HG03196 (cell line): ENCODE measurements at regions not wholly inside any gene's neighbourhood (a gene's known extent, or its start where the extent isn't known, plus 50 kb on each side); places are given as distances from the start of the nearest gene placed in this dataset.

Source experiments
- ATAC-seq: cut with Tn5 transposase; IDR thresholded peaks from one replicate; pipeline ENCODE4 v1.9.1; 2021; ENCODE audit not compliant: unreplicated experiment

DNA sequence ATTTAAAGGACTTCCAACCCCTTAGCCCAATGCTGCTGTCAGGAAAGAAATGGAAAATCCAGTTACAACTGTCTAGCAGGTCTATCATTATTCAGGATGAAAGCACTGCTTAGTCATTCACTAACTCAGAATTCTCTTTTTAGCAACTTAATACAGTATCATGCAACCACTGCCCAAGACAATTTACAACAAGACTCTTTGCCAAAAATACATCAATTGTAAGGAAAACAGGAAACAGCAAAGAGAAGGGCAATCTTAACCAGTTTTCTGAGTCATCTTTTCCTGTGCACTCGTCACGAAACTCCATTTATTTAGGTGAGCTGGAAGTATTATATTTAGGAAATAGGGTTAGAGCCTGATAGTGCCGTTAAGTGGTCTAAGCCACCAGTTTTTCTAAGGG, 1197.7 kb upstream of the CITED2 start:
- no peak for ATAC-seq

DNA sequence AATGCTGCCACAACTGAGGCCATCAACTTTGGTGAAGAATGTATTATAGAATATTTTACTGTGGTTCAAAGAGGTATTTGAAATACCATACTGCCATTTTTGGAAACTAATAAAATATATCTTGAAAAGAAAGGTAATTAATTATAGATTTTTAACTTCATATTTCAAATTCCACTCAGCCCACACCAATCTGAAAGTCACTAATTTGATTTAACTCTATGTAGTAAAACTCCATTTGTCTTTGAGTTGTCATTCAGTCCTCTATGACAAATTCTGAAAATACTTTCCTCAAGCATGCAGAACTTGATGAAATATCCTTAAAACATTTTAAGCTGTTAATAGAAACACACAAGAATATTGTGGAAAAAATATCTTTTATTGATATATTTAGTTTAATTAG, 1196.7 kb upstream of the CITED2 start:
- ATAC-seq = no peak

DNA sequence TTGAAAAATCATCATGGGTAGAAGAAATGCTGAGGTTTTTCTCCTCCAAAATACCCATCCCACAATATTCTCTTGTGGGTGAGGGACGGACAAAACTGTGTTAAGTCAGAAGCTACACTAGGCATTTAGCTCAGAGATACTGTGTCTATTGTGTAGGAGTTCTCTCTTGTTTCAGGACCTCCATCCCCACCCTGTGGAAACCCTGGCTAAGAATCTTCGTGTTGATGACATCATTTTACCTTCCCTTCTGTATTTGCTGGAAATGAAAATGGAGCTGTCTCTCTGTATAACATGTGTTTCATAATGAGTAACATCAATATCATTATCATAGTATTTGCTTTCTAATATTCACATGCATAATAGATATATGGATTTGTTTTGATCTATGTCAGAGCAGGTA, 1193.0 kb upstream of the CITED2 start:
- ATAC-seq = no peak

DNA sequence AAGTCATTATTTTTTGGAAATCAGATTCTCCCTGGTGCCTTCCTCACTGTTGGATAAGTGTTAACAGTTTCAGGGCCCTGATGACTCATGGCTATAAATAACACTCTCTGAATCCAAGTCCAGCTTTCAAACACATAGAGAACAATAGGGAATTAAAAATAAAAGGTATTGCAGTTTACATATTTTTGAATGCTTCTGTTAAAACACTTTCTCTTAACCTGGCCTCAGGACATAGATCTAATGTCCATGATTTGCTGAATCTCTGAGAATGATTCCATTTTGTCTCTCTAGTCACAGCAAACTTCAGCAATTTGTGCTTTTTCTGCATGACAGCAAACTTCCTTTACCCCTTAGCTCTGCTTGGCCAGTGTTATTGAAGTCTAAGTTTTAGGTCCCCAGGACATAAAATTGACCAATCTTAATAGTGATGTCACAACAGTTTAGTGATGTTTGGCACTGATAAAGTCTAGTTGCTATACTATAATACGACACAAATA, 1192.4 kb upstream of the CITED2 start:
- no peak for ATAC-seq

DNA sequence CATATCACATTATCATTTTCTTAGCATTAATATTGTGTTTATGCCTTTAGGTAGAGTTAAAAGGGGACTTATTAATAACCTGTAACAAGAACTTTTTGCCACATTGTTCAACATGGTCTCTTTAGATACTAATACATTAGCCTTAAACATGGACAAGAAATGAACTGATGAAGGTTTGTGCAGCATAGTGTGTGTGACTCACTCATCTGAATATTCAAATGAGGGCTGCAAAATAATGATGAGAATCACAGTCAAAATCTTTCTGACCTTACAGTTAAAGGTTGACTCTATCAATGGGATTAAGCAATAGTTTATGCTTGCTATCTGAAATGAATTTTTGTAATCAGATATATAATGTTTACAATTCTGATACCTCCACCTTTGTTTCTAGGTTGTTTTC, 1189.3 kb upstream of the CITED2 start:
- no peak for ATAC-seq

DNA sequence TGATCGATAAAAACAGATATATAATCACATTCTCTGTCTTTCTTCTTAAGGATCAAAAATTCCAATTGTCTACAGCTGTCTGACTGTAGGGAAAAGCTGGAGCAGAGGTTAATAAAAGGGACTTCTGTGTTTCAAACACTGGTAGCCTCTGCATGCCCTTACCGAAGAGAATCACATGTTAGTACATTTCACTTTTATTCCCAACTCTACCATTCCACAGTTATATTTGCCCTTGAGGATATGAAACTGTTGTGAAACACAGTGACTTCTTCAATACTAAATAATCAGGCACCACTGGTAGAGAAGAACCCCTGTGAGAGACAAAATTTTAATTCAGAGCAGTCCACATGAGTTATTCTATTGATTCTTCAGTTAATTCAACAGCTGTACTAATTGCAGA, 1187.3 kb upstream of the CITED2 start:
- no peak for ATAC-seq

DNA sequence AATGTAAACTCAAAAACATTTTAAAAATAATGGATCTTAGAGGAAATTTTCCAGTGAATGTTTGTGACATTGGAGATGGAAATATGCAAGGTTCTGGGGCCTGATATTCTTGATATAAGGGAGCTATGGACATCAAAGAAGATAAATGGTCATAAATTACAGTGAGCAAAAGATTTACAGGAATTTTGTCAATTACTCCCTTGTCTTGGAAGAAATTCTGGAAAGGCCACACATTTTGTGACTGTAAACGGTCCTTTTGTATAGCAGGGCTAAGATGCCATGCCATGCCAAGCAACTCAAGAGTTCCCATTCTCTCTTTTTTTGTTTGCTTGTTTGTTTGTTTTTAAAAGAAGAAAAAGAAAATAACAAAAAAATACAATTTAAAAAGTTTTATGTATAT, 1186.2 kb upstream of the CITED2 start:
- ATAC-seq = no peak

DNA sequence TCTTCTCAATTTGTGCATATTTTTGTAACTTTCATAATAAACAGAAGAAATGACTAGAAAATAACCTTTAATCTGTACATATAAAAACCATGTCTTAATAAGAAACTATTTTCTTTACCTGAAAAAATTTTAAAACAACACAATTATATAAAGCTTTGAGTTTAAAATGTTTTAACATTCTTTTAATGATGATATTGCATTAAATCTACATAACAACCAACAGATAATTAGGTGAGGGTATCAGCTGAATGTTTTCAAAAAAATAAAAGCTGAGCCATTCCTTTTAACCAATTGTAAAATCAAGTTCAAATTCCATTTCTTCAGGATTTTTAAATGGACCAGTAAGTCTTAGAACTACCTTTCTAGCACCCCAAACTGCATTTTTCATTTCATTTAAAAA, 1185.0 kb upstream of the CITED2 start:
- ATAC-seq = no peak

DNA sequence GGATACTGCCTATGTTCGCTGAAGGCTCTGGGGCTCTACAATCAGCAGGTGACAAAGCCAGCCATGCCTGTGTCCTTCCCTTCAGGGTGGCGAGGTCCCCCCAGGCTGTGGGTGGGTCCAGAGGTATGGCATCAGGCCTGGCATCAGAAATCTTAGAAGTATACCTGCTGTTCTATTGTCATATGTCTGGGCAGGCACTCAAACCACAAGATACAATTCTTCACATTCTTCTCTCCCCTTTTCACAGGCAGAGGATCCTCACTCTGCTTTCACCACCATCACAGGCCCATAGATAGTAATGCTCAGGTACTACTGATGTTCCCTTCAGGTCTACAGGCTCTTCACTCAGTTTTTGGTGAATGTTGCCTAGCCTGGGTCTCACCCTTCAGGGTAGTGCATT, 1180.0 kb upstream of the CITED2 start:
- ATAC-seq = no peak

DNA sequence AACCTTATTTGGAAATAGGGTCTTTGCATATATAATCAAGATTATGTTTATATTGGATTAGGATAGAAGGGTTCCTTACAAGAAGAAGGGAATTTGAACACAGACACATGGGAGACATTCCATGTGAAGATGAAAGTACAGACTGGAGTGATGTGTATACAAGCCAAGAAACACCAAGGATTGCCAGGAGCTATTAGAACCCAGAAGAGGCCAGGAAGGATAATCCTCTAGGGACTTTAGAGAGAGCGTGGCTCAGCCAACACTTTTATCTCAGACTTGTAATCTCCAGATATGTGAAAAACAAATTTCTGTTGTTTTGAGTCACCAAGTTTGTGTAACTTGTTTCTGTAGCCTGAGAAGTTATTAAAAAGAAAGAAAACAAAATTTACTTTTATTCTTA, 1173.9 kb upstream of the CITED2 start:
- no peak for ATAC-seq

DNA sequence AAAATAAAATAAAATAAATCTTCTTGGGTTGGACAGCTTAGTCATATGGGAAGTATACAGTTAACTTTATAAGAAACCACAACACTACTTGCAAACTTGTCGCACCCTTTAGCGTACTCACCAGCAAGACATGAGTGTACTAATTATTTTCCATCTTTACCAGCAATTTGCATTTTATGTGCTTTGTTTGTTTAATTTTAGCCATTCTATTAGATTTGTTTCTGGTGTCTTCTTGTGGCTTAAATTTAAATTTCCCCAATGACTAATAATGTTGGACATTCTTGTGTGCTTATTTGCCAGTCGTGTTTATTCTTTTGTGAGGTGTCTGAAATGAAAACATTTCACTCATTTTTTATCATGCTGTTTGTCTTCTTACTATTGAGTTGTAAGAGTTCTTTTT, 1172.2 kb upstream of the CITED2 start:
- no peak for ATAC-seq

DNA sequence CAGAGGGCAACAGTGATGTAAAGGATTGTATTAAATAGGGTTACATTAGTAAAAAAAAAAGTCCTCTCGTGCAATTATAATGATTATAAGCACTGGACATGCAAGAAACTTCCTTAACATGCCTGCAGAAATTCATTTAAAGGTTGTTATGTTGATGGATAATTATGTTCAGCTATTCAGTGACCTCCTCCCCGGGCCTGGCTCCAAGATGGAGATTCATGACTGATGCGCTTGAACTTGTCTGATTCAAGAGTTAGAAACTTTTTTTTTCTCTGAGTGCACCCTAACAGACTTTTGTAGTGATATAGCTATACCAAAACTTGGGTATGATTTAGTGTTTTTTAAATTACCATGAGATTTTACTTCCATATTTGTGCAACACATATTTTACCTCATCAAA, 1170.0 kb upstream of the CITED2 start:
- no peak for ATAC-seq

DNA sequence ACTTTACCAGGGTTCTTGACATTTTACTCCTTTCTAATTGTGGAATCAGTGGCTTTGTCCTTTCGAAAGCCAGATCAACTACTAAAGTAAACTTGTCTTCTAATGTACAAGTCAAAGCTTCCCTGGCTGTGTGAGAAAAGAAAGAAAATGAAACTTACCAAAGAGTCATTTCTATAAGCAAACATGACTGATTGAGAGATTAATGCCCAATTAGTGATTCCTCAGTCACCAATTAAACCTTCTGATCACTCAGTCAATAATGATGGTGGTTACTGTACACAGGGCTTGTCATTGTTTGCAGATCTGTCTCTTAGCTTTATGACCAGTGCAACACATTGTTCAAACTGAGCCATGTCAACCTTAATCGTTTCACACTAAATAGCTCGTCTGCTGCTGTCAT, 1168.4 kb upstream of the CITED2 start:
- ATAC-seq = no peak

DNA sequence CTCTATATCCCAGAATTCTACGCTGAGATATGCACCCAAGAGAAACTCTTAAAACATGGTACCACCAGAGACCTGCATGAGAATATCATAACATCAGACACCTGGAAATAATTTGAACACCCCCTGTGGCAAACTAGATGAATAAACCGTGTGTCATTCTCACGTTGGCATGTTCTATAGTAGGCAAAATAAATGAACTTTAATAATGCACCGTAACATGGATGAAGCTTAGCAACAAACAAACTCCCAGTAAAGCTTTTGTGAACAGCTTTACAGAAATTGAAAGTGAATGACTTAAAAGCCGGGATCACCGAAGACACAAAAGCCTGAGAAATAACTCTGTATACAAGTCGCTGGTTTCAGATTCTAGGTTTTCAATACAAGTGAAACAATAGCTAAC, 1166.8 kb upstream of the CITED2 start:
- ATAC-seq = no peak

DNA sequence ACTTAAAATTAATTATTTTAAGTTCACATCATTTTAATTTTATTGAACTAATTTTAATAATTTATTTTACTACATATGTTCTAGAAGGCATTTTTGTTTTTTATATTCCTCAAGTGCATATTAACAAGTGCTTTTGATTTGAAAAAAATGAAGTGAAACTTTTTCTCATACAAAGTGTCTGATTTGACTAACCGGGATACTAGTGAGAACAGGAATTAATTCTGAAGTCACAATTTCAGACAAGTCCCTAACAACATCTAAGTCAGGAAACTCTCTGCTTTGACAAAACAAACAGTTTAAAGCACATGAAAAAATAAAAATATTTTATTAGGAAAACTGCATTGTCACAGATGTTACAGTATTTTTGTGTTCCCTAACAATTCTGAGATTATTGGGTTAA, 1166.3 kb upstream of the CITED2 start:
- ATAC-seq = no peak

DNA sequence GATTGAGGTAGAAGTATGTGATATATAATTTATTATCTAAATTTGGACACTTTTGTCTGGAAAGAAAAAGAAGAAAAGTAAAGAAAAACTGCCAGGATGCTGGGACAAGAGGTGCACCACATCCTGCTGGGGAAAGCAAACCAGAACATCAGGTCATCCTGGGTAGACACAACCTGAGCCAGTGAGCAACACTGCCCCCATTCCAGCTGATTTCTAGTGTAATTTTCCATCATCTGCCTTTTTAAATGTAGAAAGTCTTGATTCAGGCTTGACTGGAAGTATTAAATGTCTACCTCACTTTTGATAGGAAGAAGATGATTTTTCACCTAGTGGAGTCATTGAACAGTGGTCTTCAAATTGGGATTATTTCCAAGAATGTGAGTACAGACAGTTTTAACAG, 1164.5 kb upstream of the CITED2 start:
- no peak for ATAC-seq

DNA sequence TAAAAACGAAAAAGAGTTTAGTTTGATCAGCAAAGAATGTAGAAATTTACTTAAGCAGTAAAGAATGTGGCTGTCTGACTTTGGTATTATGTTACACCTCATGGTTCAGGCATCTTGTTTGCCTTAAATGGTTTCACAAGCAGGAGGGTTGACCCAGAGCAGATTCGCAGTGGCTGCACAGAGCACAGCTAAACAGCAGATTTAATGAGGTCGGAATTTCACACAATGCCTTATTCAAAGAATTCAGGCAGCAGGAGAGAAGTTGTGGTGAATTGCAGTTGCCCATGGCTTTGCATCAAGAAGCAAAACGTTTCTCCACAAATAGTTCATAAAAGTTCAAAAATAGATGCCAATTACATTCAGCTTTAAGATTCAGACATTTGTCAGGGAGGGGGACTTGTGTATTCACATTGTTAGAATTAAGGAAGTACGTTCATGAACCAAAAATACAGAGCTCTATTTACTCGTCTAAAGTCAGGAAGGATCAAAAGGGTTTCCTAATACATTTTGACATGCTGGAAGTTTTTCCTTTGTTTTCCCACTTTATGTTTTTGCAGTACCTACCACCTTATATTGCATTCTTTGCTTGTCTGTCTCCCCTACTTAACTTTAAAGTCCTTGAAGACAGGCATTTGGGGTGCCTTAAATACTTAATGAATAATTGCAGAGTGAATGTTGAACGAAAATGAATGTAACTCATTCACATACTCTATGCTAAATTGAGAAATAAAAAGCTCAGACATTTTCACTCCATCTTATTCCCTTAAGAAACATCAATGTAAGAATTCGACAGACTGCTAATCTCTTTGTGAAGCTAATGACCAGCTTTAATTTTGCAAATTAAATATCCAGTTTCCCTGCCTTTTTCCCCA, 1163.6 kb upstream of the CITED2 start:
- ATAC-seq = no peak

DNA sequence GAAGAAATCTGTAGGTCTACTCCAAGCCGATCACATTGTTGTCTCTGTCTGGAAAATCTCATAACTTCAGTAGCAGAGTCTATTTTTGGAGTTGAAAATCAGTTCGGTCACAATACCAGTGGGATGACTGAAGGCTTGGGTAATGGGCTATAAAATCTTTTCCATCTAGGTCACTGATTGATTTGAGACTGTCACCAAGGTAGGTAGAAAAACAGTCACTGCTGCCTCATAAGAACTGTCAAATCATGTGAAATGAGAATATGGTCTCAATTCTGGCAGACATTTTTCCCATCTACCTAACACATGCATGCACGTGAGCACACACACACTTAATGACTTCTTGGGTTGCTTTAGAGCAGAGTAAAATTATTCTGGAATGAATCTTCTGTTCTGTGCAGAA, 1162.8 kb upstream of the CITED2 start:
- no peak for ATAC-seq

DNA sequence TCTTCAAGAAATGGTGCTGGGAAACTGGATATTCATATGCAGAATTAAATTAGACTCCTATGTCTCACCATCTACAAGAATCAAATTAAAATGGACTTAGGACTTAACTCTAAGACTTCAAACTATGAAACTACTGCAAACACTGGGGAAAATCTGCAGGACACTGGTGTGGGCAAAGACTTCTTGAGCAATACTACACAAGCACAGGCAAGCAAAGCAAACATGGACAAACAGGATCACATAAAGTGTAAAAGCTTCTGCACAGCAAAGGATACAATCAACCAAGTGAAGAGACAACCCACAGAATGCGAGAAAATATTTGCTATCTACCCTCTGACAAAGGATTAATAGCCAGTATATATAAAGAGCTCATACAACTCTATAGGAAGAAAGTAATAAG, 1161.1 kb upstream of the CITED2 start:
- no peak for ATAC-seq

DNA sequence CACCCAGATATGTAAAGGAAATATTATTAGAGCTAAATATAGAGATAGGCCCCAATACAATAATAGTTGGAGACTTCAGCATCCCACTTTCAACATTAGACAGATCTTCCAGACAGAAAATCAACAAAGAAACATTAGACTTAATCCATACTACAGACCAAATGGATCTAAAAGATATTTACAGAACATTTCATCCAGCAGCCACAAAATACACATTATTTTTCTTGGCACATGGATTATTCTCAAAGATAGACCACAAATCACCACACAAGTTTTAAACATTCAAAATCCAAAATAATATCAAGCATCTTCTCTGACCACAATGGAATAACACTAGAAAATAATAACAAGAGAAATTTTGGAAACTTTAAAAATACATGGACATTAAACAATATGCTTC, 1159.1 kb upstream of the CITED2 start:
- ATAC-seq = no peak

DNA sequence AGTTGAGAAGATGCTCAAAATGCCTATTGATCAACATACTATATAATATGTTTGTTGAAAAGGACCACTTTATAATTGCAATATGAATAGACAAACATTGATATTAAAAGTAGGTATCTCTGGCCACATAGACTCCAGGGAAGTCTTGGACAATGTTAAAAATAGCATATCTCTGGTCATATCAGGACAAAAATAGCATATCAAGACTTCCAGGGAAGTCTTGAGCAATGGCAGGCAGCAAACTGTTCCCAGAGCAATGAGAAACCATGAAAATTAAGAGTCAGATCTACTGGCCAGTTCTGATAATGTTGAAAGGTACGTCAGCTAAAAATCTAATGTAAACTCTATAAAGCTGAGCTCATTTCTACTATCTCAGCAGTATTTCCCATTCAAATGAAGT, 1130.3 kb upstream of the CITED2 start:
- no peak for ATAC-seq

DNA sequence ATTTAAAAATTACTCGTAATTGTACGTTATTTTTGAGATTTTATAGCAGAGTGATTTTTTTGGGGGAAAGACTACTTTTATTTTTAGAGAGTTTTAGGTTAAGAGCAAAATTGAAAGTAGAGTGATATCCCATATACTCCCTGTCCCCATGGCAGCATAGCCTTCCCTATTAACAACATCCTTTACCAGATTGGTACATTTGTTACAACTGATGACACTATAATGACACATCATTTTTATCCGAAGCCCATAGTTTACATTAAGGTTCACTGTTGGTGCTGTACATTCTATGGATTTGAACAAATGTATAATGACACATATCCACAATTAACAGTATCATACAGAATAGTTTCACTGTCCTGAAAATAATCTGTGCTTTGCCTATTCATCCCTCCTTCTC, 1126.4 kb upstream of the CITED2 start:
- no peak for ATAC-seq

DNA sequence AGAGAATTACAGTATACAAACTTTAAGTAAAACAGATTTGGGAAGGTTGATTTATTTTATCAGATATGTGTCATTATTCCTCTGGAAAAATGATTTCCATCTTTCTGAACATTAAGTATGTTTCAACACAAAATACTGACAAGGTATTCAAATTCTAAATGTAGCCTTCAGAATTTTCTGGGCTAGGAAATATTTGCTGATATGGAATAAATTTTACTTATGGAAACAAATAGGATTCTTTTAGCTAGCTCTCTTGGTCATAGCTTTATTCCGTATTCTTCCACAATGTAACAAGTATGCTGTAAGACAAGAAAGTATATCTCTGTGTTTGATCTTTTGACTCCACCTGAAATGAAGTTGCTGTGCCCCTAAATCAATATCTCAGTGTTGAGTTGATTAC, 1125.2 kb upstream of the CITED2 start:
- no peak for ATAC-seq
